LNCaP clone FGC (cell line): ENCODE measurements at regions not wholly inside any gene's neighbourhood (a gene's known extent, or its start where the extent isn't known, plus 50 kb on each side); places are given as distances from the start of the nearest gene placed in this dataset.
A peak's percentile ranks its signal among the peaks of the same experiment; 100 is the strongest.
"Not testable (repeated sequence)": the region's sequence is repeated elsewhere in the genome, so short reads cannot be mapped to it uniquely, and the experiment has no call there.

Source experiments
- DNase-seq: peaks from one replicate; pipeline ENCODE4 v3.0.0-alpha.2; 2011; ENCODE audit warnings: low read depth
- H3K4me3 ChIP-seq: 2 replicates; pipeline ENCODE4 v1.5.1; 2011; ENCODE audit warnings: mild to moderate bottlenecking, low read depth, low read length, control low read depth
- CTCF ChIP-seq: IDR thresholded peaks from 2 replicates; pipeline ENCODE4 v1.5.1; 2012; ENCODE audit warnings: mild to moderate bottlenecking; ENCODE audit not compliant: control insufficient read depth, insufficient read depth; ENCODE audit errors: extremely low read depth

- TF ChIP-seq CTCF = no peak
- H3K4me3 ChIP-seq = no peak overlapping the region
- no peak for DNase-seq
Observed at GRCh38 chr15:58313810-58314592, 117.8 kb upstream of the LIPC start.

GRCh38 chr15:58314593-58315216, 117.1 kb upstream of the LIPC start:
- H3K4me3 ChIP-seq = no peak overlapping the region
- no peak for DNase-seq
- TF ChIP-seq CTCF = no peak

GRCh38 chr15:58318517-58318916, 113.3 kb upstream of the LIPC start:
- no peak for DNase-seq
- TF ChIP-seq CTCF = no peak
- H3K4me3 ChIP-seq = no peak overlapping the region

- H3K4me3 ChIP-seq = no peak overlapping the region
- no peak for DNase-seq
- no peak for TF ChIP-seq CTCF
Observed at GRCh38 chr15:58321034-58321433, 110.8 kb upstream of the LIPC start.

GRCh38 chr15:58322253-58322652, 109.5 kb upstream of the LIPC start:
- TF ChIP-seq CTCF = no peak
- no peak for DNase-seq
- H3K4me3 ChIP-seq = no peak overlapping the region

- not testable (repeated sequence) for H3K4me3 ChIP-seq
- DNase-seq = peak; percentile 52
Observed at GRCh38 chr15:58323321-58323720, 108.5 kb upstream of the LIPC start.

GRCh38 chr15:58324533-58324932, 107.3 kb upstream of the LIPC start:
- DNase-seq = no peak

More at GRCh38 chr15:58324533-58324932, 107.3 kb upstream of the LIPC start:
- H3K4me3 ChIP-seq = no peak overlapping the region
- no peak for TF ChIP-seq CTCF
